ENCODE measurements at regions not wholly inside any gene's neighbourhood (a gene's known extent, or its start where the extent isn't known, plus 50 kb on each side); places are given as distances from the start of the nearest gene placed in this dataset.

- DNase-seq (ENCODE audit: extremely low read depth, low read depth): no peak
- TF ChIP-seq CTCF (IDR thresholded peaks at IDR 0.05; ENCODE audit: low read depth, low read length): no peak
These were observed 161.0 kb downstream of the SEC14L1 start for GRCh38 chr17:77301694-77302266.

GRCh38 chr17:77302682-77303081 is 161.9 kb downstream of the SEC14L1 start:
- no peak for TF ChIP-seq CTCF (IDR thresholded peaks at IDR 0.05; ENCODE audit: low read depth, low read length)
- no peak for DNase-seq (ENCODE audit: extremely low read depth, low read depth)

- TF ChIP-seq CTCF (IDR thresholded peaks at IDR 0.05; ENCODE audit: low read depth, low read length): no peak
- no peak for DNase-seq (ENCODE audit: extremely low read depth, low read depth)
These were observed 162.9 kb downstream of the SEC14L1 start for GRCh38 chr17:77303620-77304019.

GRCh38 chr17:77304051-77304745 is 163.4 kb downstream of the SEC14L1 start:
- TF ChIP-seq CTCF (IDR thresholded peaks at IDR 0.05; ENCODE audit: low read depth, low read length): no peak
- no peak for DNase-seq (ENCODE audit: extremely low read depth, low read depth)

GRCh38 chr17:77304746-77305473 is 164.1 kb downstream of the SEC14L1 start:
- DNase-seq (ENCODE audit: extremely low read depth, low read depth): no peak
- TF ChIP-seq CTCF (IDR thresholded peaks at IDR 0.05; ENCODE audit: low read depth, low read length): no peak

- no peak for DNase-seq (ENCODE audit: extremely low read depth, low read depth)
- no peak for TF ChIP-seq CTCF (IDR thresholded peaks at IDR 0.05; ENCODE audit: low read depth, low read length)
These were observed 165.4 kb downstream of the SEC14L1 start for GRCh38 chr17:77306048-77306789.

All from AG09319 (cell line).